ENCODE measurements at regions not wholly inside any gene's neighbourhood (a gene's known extent, or its start where the extent isn't known, plus 50 kb on each side); places are given as distances from the start of the nearest gene placed in this dataset.

- TF ChIP-seq EGR1 (IDR thresholded peaks at IDR 0.05; ENCODE audit: low read depth in 2 of 2) (no peak), ZBTB33 (IDR thresholded peaks at IDR 0.05) (no peak), RAD21 (IDR thresholded peaks at IDR 0.05) (no peak), RXRA (IDR thresholded peaks at IDR 0.05) (no peak), YY1 (IDR thresholded peaks at IDR 0.05) (no peak), JUND (IDR thresholded peaks at IDR 0.05) (no peak), HNF4A (conservative IDR thresholded peaks at IDR 0.05) (no peak), FOXA1 (IDR thresholded peaks at IDR 0.05) (no peak), HNF4G (IDR thresholded peaks at IDR 0.05) (no peak), REST (IDR thresholded peaks at IDR 0.05) (no peak), SP1 (IDR thresholded peaks at IDR 0.05) (no peak), ATF3 (IDR thresholded peaks at IDR 0.05) (no peak), TAF1 (conservative IDR thresholded peaks at IDR 0.05) (no peak), GABPA (IDR thresholded peaks at IDR 0.05 in 1 of 2, conservative IDR thresholded peaks at IDR 0.05 in 1 of 2) (no peak)
- TF ChIP-seq, protein P1, sequence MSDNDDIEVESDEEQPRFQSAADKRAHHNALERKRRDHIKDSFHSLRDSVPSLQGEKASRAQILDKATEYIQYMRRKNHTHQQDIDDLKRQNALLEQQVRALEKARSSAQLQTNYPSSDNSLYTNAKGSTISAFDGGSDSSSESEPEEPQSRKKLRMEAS (IDR thresholded peaks at IDR 0.05): no peak
- TF ChIP-seq, protein P2, sequence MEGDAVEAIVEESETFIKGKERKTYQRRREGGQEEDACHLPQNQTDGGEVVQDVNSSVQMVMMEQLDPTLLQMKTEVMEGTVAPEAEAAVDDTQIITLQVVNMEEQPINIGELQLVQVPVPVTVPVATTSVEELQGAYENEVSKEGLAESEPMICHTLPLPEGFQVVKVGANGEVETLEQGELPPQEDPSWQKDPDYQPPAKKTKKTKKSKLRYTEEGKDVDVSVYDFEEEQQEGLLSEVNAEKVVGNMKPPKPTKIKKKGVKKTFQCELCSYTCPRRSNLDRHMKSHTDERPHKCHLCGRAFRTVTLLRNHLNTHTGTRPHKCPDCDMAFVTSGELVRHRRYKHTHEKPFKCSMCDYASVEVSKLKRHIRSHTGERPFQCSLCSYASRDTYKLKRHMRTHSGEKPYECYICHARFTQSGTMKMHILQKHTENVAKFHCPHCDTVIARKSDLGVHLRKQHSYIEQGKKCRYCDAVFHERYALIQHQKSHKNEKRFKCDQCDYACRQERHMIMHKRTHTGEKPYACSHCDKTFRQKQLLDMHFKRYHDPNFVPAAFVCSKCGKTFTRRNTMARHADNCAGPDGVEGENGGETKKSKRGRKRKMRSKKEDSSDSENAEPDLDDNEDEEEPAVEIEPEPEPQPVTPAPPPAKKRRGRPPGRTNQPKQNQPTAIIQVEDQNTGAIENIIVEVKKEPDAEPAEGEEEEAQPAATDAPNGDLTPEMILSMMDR (IDR thresholded peaks at IDR 0.05; ENCODE audit: low read depth, low read length, missing input control): no peak
- no peak overlapping the region for H3K27ac ChIP-seq (ENCODE audit: low read depth in 1 of 2, low read length in 2 of 2)
- WGBS: 75% methylated on average over 12 of the region's 12 CpGs
- no peak for DNase-seq (ENCODE audit: low spot score)
- H3K4me1 ChIP-seq (ENCODE audit: control insufficient read depth in 4 of 4, insufficient read depth in 4 of 4, low read length in 3 of 4): no peaks in the 10 kb centered on the region
- peaks cover 0 to 9% (median 8%) of the 10 kb centered on the region in 4 donors for H3K9me3 ChIP-seq (ENCODE audit: control insufficient read depth in 4 of 4, low read length in 3 of 4)
- H3K4me3 ChIP-seq (ENCODE audit: low read depth in 1 of 3, low read length in 3 of 3): no peak overlapping the region
- no peaks in the 10 kb centered on the region for H3K36me3 ChIP-seq (ENCODE audit: control insufficient read depth in 4 of 4, insufficient read depth in 3 of 4, low read depth in 1 of 4, low read length in 3 of 4)
- H3K27me3 ChIP-seq (ENCODE audit: control insufficient read depth in 4 of 4, insufficient read depth in 4 of 4, low read length in 3 of 4): no peaks in the 10 kb centered on the region
- H3K9ac ChIP-seq (ENCODE audit: low read depth in 1 of 2, low read length in 2 of 2): no peak overlapping the region
These were observed 289.7 kb downstream of the FOXL1 start for GRCh38 chr16:86868070-86868469.

DNA sequence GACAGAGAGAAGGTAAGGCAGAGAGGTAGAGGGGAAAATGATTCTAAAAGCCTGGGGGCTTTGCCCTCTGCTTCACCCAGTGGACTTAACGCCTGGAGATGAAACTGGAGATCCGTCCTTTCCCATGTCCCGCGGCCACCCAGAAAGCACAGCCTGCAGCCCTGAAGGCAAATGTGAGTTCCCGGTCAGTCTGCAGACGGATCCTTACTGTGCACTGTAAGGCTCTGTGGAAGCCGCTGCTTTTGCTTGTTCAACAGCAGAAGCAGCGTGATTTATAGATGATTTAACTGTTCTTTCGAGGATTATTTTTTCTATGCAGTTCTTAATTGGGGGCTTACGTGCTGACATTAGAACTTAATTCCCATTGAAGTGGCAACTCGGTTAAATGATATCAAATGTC is 290.4 kb downstream of the FOXL1 start:
- no peaks in the 10 kb centered on the region for H3K4me1 ChIP-seq (ENCODE audit: control insufficient read depth in 4 of 4, insufficient read depth in 4 of 4, low read length in 3 of 4)
- TF ChIP-seq, protein P1 (IDR thresholded peaks at IDR 0.05): no peak
- no peak for TF ChIP-seq HNF4G (IDR thresholded peaks at IDR 0.05)
- TF ChIP-seq REST (IDR thresholded peaks at IDR 0.05): no peak
- TF ChIP-seq HNF4A (conservative IDR thresholded peaks at IDR 0.05): no peak
- DNase-seq (ENCODE audit: low spot score): no peak
- no peak overlapping the region for H3K9ac ChIP-seq (ENCODE audit: low read depth in 1 of 2, low read length in 2 of 2)
- H3K9me3 ChIP-seq (ENCODE audit: control insufficient read depth in 4 of 4, low read length in 3 of 4): peaks cover 0 to 10% (median 8%) of the 10 kb centered on the region in 4 donors
- no peak overlapping the region for H3K4me3 ChIP-seq (ENCODE audit: low read depth in 1 of 3, low read length in 3 of 3)
- H3K27me3 ChIP-seq (ENCODE audit: control insufficient read depth in 4 of 4, insufficient read depth in 4 of 4, low read length in 3 of 4): no peaks in the 10 kb centered on the region
- no peaks in the 10 kb centered on the region for H3K36me3 ChIP-seq (ENCODE audit: control insufficient read depth in 4 of 4, insufficient read depth in 3 of 4, low read depth in 1 of 4, low read length in 3 of 4)
- no peak overlapping the region for H3K27ac ChIP-seq (ENCODE audit: low read depth in 1 of 2, low read length in 2 of 2)
- WGBS: 69% methylated on average over 11 of the region's 11 CpGs

All from liver (tissue), 8 donors.